HT-29 (cell line): ENCODE measurements at regions not wholly inside any gene's neighbourhood (a gene's known extent, or its start where the extent isn't known, plus 50 kb on each side); places are given as distances from the start of the nearest gene placed in this dataset.
A peak's percentile ranks its signal among the peaks of the same experiment; 100 is the strongest.

Source experiments
- DNase-seq: peaks from one replicate; pipeline ENCODE4 v3.0.0-alpha.2; 2015; ENCODE audit warnings: low spot score

DNA sequence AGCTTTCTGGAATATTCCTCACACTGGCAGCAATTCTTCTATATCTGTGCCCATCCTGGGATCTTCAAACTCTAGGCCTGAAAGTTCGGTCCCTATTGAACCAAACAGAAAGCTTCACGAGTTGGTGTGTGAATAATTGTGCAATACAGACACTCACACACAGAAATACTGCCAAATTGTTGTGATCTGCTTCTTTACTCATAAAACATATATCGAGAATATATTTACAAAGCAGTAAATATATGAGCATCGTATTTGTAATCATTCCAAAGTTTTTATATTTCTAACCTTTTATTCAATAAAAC lies 56.6 kb upstream of the BEX4 start:
- no peak for DNase-seq

DNA sequence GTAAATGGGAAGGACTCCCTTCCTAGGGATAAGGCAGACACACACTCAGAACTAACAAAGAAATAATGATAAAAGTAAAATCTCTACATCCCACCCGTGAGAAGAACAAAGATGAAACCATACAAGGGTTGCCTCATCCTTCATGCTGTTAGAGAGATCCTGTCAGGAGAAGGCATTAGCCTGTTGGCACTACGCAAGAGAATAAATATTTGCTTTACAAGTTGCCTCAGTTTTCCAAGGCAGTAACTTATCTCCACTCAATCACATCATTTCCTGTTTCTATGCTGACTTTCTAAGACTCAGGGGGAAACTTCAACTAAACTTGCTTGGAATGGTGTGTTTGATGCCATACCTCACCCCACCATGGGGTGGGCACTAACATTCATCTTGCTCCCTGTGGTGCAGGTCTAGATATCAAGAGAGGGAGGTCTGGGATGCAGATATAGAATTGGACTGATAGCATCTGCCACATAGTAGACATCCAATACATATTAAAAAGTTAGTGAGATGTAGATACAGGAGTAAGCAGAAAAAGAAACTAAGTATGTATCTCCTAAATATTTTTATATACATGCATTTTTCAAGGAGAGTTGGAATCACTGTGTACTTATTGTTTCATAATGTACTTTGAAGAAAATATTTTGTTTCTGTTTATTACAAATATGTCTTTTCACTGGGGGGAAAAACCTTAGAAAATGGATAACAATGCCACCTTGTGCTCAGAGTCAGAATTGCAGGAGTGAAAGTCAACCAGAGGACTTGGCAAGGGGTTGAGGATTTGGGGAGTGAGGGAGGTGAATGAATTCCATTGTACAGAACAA lies 57.2 kb upstream of the BEX4 start:
- peak; percentile 66 for DNase-seq

DNA sequence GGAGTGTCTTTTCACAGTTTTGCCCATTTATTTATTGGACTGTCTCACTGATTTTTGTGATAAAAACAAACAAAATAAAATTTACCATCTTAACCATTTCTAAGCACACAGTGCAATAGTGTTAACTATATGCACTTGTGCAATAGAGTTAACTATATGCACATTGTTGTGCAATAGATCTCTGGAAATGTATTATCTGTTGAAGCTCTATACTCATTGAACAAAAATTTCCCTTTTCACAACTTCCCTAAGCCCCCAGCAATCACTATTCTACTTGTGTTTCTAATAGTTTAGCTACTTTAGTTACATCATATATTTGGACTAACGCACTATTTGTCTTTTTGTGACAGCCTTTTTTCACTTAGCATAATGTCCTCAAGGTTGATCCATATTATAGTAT lies 59.7 kb upstream of the BEX4 start:
- no peak for DNase-seq

DNA sequence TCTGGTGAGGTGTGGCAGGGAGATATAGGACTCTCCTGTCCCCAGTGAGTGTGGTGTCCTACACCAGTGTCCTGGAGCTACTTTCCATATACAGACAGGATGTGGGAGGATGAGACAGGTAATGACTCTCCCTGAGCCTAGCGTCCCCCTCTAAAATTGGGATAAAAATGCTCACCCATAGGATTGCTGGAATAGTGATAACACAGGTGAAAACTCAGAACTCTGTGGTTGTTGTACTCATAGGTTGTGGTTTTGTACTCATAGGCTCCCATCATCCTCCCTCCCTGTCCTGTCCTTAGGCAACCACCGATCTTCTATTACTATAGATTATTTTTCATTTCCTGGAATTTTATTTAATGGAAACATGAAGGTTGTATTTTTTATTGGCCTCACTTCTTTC lies 60.7 kb upstream of the NXF3 start:
- no peak for DNase-seq

DNA sequence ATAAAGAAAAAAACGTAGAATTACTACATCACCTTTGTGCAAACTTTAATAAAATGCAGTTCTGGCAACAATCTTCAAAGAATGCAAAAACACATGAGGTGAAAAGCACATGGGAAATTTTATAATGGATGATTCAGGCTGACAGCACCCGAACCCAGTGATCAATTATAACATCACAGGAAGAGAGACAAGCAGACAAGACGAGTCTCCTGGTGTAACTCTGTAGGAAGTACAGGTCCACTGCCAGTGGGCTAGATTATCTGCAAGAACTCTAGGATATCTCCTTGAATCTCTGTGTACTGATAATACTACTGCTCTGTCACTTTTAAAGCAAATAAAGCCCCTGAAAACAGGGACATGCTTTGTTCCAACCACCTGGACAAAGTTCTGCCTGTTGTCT lies 58.9 kb upstream of the NXF3 start:
- DNase-seq = no peak

DNA sequence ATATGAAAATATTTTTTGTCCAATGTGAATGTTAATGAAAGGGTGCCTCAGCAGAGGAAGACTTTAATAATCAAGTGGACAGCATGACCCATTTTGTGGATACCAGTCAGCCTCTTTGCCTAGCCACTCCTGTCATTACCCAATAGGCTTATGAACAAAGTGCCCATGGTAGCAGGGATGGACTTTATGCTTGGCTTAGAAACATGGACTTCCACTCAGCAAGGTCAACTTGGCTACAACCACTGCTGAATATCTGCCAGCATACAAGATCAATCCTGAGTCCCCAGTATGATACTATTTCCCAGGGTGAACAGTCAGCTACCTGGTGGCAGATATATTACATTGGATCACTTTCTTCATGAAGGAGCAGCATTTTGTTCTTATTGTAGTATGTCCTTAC lies 56.7 kb upstream of the NXF3 start:
- no peak for DNase-seq

DNA sequence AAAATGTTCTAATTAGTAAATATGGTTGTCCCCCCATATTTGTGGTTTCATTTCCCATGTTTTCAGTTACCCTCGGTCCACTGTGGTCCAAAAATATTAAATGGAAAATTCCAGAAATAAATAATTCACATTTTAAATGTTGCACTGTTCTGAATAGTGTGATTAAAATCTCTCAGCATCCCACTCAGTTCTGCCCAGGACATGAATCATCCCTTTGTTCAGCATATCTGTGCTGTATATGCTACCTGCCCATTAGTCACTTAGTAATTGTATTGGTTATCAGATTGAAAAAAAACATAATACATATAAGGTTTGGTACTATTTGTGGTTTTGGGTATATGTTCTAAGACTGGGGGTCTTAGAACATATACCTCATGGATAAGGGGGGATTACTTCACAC lies 55.1 kb upstream of the NXF3 start:
- DNase-seq = no peak
